Ecto neural progenitor cell (in vitro differentiated cells): ENCODE measurements at regions not wholly inside any gene's neighbourhood (a gene's known extent, or its start where the extent isn't known, plus 50 kb on each side); places are given as distances from the start of the nearest gene placed in this dataset.
"Not testable (repeated sequence)": the region's sequence is repeated elsewhere in the genome, so short reads cannot be mapped to it uniquely, and the experiment has no call there.

ENCODE experiments used
- DNase-seq: peaks from one replicate; pipeline ENCODE4 v3.0.0-alpha.2; 2018; ENCODE audit warnings: low spot score

DNA sequence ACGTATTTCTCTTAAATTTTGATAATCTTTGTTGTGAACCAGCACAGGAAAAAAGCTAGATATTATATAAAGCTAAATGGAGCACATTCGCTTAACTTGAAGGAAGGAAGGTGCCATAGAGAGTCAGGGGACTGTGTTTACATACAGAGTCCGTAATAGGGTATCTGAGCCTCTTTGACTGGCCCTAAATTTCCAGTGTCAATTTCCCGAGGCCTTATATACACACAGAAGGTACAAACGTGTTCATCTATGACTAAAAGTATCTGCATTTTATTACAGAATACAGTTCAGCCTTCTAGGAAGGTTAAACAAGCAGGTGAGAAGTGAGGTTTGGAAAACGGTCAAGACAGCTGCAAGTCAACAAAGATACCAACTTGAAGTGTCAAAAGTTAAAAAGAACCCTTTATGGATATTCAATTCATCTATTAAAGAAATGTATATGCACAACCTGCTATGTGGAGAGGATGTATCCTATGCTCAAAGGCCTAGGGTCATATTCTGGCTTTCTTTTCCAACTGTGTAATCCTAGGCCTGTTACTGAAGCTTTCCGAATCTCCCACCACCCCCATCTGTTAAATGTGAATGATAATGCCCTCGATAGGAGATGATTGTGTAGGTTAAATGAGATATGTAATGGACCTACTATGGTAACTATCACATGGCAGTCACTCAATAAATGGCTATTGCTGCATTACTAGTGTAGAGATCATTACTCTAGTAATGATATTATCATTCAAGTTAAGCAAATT lies 263.7 kb upstream of the MAF start:
- no peak for DNase-seq

- no peak for DNase-seq
Measured at GRCh38 chr16:79863128-79864031, 262.8 kb upstream of the MAF start.

- DNase-seq, result no peak
Measured at GRCh38 chr16:79862601-79863000, 262.1 kb upstream of the MAF start.

DNA sequence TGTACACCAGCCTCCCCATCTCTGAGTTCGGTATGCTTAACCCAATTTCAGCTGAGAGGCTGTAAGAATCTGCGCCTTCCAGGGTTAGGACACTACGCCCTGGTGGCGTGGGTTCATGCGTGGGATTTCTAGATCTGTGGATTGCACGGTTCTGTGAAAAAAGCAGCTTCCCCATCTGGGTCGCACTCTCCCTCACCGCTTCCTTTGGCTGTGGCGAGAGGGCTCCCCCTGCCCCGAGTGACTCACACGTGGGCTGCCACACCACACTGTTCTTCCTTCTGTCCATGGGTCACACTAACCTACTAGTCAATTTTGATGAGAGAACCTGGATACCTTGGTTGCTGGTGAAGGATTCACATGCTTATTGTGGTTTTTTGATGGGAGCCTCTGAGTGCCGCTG lies 256.0 kb upstream of the MAF start:
- no peak for DNase-seq

DNA sequence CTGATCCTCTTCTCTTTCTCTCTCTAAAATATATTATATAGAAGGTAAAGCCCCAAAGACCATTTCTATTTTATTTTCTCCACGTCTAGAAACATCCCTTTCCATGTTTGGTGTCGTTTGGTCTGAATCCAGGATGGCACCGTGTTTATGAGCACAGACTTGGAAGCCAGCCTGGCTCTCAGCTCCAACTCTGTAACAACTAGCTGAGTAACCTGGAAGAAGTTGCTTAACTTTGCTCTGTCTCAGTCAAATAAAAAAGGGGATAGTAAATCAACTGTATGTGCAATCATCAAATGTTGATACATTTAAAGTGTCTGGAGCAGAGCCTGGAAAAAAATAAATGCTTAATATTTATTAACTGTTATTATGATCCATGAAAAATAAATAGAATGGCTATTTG lies 249.8 kb upstream of the MAF start:
- no peak for DNase-seq

DNA sequence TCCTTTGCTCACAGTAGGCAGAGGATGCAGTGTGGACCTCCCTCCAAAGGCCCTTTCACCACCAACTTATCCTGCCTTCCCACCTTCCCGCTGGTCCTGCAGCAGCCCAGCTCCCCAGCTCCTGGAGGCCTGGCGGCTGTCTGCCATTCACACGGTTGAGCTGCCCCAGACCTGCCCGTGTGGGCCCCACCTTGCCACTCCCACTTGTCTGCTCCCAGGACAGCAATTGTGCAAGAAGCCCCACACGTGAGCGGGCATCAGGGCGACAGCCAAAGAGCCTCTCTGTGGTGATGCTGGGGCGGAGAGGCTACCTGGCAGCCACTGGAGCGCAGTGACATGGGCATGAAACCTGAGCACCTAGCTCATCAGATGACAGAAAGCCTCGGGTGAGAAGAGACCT lies 248.6 kb upstream of the MAF start:
- no peak for DNase-seq

- DNase-seq, result no peak
Measured at GRCh38 chr16:79848719-79849118, 248.2 kb upstream of the MAF start.

DNA sequence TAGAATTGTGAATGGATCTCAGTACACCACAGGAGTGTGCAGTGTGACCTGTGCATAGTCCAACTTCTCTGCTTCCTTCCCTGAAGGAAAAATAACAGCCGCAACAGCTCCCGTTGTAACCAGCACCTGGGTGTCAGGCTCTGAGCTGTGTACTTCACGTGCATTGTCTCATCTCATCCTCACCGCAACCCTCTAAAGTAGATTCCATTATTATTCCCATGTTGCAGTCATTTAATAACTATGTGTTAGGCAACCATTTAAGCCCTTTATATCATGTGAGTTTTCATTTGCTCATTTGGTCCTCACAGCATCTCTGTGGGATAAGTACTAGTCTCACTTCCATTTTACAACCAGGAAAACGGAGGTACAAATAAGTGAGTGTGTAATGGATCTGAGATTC lies 247.0 kb upstream of the MAF start:
- DNase-seq, result no peak

- DNase-seq, result no peak
Measured at GRCh38 chr16:79847101-79847500, 246.6 kb upstream of the MAF start.

DNA sequence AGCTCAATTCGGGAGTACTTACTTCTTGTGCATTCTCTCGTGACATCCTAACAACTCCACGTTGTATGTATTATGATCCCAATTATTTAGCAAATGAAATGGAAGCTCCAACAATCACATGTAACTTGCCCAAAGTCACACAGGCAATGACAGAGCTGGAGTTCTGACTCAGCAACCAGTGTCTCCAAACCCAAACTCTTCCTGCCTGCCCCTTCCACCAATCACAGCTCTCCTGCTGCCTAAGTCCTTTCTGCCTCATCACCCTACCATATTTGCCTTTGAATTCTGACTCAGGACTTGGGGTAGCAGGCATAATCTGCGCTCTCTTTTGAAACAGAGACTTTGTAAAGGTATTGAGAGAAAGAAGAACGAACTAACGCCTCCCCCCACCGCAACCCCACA lies 245.2 kb upstream of the MAF start:
- DNase-seq, result no peak

GRCh38 chr16:79845033-79845733 lies 244.6 kb upstream of the MAF start:
- no peak for DNase-seq

DNA sequence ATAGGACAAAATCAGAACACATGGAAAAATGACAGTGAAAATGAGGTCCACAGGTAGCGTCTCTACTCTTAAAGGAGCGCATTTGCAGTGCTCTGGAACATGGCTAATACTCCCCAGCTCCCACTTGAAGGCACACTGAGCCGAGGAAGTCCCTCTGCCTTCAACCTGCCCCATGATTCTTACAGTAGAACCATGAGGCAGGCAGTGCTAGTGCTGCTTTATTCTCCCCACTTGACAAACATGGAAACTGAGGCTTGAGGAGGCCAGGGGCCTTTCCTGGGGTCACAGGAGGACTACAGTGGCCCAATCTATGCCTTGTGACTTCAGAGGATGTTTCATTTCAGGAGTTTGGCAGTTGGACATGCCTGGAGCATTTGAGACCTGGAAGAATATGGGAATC lies 244.1 kb upstream of the MAF start:
- no peak for DNase-seq

- DNase-seq, result no peak
Measured at GRCh38 chr16:79843631-79844043, 243.1 kb upstream of the MAF start.

DNA sequence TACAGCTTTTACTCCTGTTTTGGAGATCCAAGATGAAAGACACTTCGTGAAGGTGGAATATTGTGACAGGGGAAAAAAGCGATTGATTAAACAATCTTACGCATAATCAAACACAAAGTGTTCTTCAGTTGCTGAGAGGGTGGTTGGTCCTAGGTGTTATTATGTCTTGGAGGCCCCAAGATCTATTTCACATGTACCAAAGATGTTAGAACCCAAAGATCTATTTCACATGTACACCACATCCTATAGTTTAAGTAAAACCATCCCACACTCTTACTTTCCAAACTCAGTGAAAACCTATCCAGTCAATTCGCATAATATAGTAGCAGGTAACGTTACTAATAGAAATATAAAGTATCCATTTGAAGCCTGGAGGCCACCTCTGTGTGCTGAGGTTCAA lies 242.6 kb upstream of the MAF start:
- no peak for DNase-seq

GRCh38 chr16:79842197-79842596 lies 241.7 kb upstream of the MAF start:
- DNase-seq, result no peak

DNA sequence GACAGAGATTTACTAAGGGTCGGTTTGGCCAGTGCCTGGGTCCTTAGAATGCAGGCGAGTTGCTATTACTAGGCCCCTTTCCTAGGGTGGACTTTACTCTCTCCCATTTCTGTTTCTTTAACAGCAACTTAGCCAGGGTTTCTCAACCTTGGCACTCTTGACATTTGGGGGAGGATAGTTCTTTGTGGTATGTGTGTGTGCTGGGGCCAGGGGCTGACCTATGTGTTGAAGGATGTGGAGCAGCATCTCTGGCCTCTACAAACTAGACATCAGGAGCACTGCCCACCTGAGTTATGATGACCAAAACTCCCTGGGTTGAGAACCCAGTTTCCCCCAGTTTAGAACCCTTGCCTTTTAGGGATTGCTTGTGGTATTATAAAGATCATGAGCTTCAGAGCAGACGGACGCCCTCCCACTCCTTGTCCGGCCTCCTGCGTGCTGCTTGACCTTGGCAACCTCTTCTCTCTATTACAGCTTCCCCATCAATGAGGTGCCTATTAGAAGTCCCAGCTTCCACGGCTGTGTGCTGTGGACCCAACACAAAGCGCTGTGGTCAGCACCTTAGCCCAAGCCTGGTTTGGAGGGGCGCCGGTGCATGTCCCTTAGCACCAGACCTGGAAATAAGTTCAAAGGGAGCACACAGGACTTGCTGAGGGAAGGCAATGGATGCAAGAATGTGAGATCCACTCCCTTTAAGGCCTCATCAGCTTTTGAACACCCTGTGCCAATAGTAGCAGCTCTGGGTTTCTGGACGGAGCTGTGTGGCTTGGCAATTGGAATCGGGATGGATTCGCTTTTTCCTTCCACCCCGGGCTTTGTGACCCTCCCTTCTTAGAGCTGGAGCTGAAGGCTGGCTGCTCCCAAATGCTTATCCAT lies 239.2 kb upstream of the MAF start:
- DNase-seq, result no peak

GRCh38 chr16:79838496-79839259 lies 238.1 kb upstream of the MAF start:
- DNase-seq, result no peak

GRCh38 chr16:79836144-79836543 lies 235.6 kb upstream of the MAF start:
- no peak for DNase-seq

GRCh38 chr16:79835194-79835593 lies 234.7 kb upstream of the MAF start:
- DNase-seq, result no peak

GRCh38 chr16:79834720-79835119 lies 234.2 kb upstream of the MAF start:
- no peak for DNase-seq

- not testable (repeated sequence) for DNase-seq
Measured at GRCh38 chr16:79834003-79834402, 233.5 kb upstream of the MAF start.
